Gastrocnemius medialis (tissue), 4 donors: ENCODE measurements at regions not wholly inside any gene's neighbourhood (a gene's known extent, or its start where the extent isn't known, plus 50 kb on each side); places are given as distances from the start of the nearest gene placed in this dataset.

ENCODE experiments used
- ATAC-seq, 2 donors: fragments of 150-250 bp; one replicate each; pipeline ENCODE4 v1.9.1; 2016
- DNase-seq, 2 donors: peaks; one replicate each; pipeline ENCODE4 v3.0.0-alpha.2; 2019
- H3K27ac ChIP-seq, 4 donors: fragments of 200-600 bp; sonication (generic); 1 replicate in 1 of 4; 2 replicates in 3 of 4; pipeline ENCODE4 v1.5.1; 2016 to 2018; ENCODE audit warnings: mild to moderate bottlenecking in 2 of 4, moderate library complexity in 1 of 4
- H3K27me3 ChIP-seq, 3 donors: fragments of 200-600 bp; sonication (generic) in 2 of 3; 1 replicate in 1 of 3; 2 replicates in 2 of 3; pipeline versions ENCODE4 v1.5.1 to v1.6.0; 2016 to 2019; ENCODE audit warnings: mild to moderate bottlenecking in 1 of 3, moderate library complexity in 1 of 3
- H3K36me3 ChIP-seq, 2 donors: fragments of 200-600 bp; sonication (generic) in 1 of 2; one replicate each; pipeline ENCODE4 v1.5.1; 2017 to 2018
- H3K4me1 ChIP-seq, 2 donors: fragments of 200-600 bp; sonication (generic) in 1 of 2; one replicate each; pipeline ENCODE4 v1.5.1; 2016 to 2017; ENCODE audit warnings: mild to moderate bottlenecking in 2 of 2
- H3K4me3 ChIP-seq, 4 donors: fragments of 200-600 bp; sonication (generic) in 3 of 4; 1 replicate in 1 of 4; 2 replicates in 3 of 4; pipeline ENCODE4 v1.5.1; 2016 to 2019; ENCODE audit warnings: mild to moderate bottlenecking in 2 of 4
- H3K9me3 ChIP-seq, 3 donors: fragments of 200-600 bp; sonication (generic) in 2 of 3; 1 replicate in 1 of 3; 2 replicates in 2 of 3; pipeline ENCODE4 v1.5.1; 2016 to 2019
- CTCF ChIP-seq, 5 experiments: fragments of 450-650 bp in 3 of 5; fragments of 200-600 bp in 2 of 5; sonication (generic) in 2 of 5; IDR thresholded peaks in 4 of 5; conservative IDR thresholded peaks in 1 of 5; 1 replicate in 4 of 5; 2 replicates in 1 of 5; pipeline ENCODE4 v1.5.1; 2016 to 2019; ENCODE audit warnings: antibody characterized with exemption in 5 of 5, mild to moderate bottlenecking in 3 of 5, moderate library complexity in 3 of 5
- POLR2A ChIP-seq, 2 donors: fragments of 450-650 bp; IDR thresholded peaks; one replicate each; pipeline ENCODE4 v1.6.1; 2017; ENCODE audit warnings: antibody characterized with exemption in 2 of 2, mild to moderate bottlenecking in 2 of 2, moderate library complexity in 2 of 2
- in situ Hi-C, 4 donors: fragments of 200-750 bp; cut with MboI; loops; one replicate each; pipeline versions ENCODE4 v1.15.0 to v1.8.0; 2017; ENCODE audit warnings: low sequenced_read_pairs in 4 of 4
- intact Hi-C: fragments of 100-400 bp; cut with DNase I; formaldehyde crosslinking; loops from one replicate; pipeline ENCODE4 v1.15.1; 2023; ENCODE audit warnings: low total_unique reads

- in situ Hi-C loops, result no loop called here
- peaks cover 0 to 9% of the 10 kb centered on the region in 2 donors for H3K4me1 ChIP-seq
- H3K27me3 ChIP-seq, result no peaks in the 10 kb centered on the region
- ATAC-seq (no peak), DNase-seq (no peak)
- H3K36me3 ChIP-seq, result no peaks in the 10 kb centered on the region
- H3K9me3 ChIP-seq, result no peaks in the 10 kb centered on the region
- no peak overlapping the region for H3K27ac ChIP-seq
- H3K4me3 ChIP-seq, result no peak overlapping the region
- TF ChIP-seq CTCF (IDR thresholded peaks at IDR 0.05 in 4 of 5, conservative IDR thresholded peaks at IDR 0.05 in 1 of 5), result no peak
- no peak for TF ChIP-seq POLR2A (IDR thresholded peaks at IDR 0.05)
- intact Hi-C loops, result no loop called here
Measured at GRCh38 chr6:905556-905955, 212.6 kb upstream of the EXOC2 start.

GRCh38 chr6:904994-905393 lies 212.1 kb upstream of the EXOC2 start:
- Histone ChIP-seq H3K27me3 (no peaks in the 10 kb centered on the region), H3K4me1 (peaks cover 0 to 9% of the 10 kb centered on the region in 2 donors), H3K4me3 (no peak overlapping the region), H3K27ac (no peak overlapping the region), H3K36me3 (no peaks in the 10 kb centered on the region), H3K9me3 (no peaks in the 10 kb centered on the region)
- ATAC-seq, result no peak
- no peak for DNase-seq
- in situ Hi-C loops, result no loop called here
- no peak for TF ChIP-seq POLR2A (IDR thresholded peaks at IDR 0.05)
- intact Hi-C loops, result no loop called here

DNA sequence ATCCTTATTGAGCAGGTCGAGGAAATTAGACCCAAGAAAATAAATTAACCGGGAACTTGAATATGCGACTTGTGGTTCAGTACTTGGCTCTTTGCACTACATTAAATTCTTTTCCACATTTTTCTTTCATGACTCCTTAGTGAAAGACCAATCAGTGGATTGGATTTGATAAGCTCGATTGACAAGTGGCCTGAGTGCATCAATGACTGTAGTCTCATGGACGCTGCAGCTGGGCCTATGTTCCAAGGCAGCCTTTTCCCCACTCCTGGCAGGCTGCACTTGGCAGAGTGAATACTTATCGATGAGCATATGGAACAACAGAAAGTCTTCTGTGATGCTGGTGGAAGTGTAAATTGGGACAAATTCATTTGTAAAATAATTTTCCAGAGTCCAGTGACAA lies 210.8 kb upstream of the EXOC2 start:
- H3K4me1 ChIP-seq, result peaks cover 0 to 9% of the 10 kb centered on the region in 2 donors
- in situ Hi-C loops (no loop called here), intact Hi-C loops (no loop called here)
- no peaks in the 10 kb centered on the region for H3K36me3 ChIP-seq
- no peak overlapping the region for H3K27ac ChIP-seq
- H3K9me3 ChIP-seq, result no peaks in the 10 kb centered on the region
- no peak for TF ChIP-seq CTCF (IDR thresholded peaks at IDR 0.05 in 4 of 5, conservative IDR thresholded peaks at IDR 0.05 in 1 of 5)
- no peak for TF ChIP-seq POLR2A (IDR thresholded peaks at IDR 0.05)
- DNase-seq (no peak), ATAC-seq (no peak)
- H3K27me3 ChIP-seq, result no peaks in the 10 kb centered on the region
- no peak overlapping the region for H3K4me3 ChIP-seq

- H3K9me3 ChIP-seq, result no peaks in the 10 kb centered on the region
- H3K27me3 ChIP-seq, result no peaks in the 10 kb centered on the region
- H3K4me1 ChIP-seq, result peaks cover 0 to 9% of the 10 kb centered on the region in 2 donors
- no peak for DNase-seq
- in situ Hi-C loops (no loop called here), intact Hi-C loops (no loop called here)
- no peak overlapping the region for H3K4me3 ChIP-seq
- no peak for ATAC-seq
- TF ChIP-seq POLR2A (IDR thresholded peaks at IDR 0.05) (no peak), CTCF (IDR thresholded peaks at IDR 0.05 in 4 of 5, conservative IDR thresholded peaks at IDR 0.05 in 1 of 5) (no peak)
- H3K36me3 ChIP-seq, result no peaks in the 10 kb centered on the region
- no peak overlapping the region for H3K27ac ChIP-seq
Measured at GRCh38 chr6:901696-902460, 208.9 kb upstream of the EXOC2 start.

DNA sequence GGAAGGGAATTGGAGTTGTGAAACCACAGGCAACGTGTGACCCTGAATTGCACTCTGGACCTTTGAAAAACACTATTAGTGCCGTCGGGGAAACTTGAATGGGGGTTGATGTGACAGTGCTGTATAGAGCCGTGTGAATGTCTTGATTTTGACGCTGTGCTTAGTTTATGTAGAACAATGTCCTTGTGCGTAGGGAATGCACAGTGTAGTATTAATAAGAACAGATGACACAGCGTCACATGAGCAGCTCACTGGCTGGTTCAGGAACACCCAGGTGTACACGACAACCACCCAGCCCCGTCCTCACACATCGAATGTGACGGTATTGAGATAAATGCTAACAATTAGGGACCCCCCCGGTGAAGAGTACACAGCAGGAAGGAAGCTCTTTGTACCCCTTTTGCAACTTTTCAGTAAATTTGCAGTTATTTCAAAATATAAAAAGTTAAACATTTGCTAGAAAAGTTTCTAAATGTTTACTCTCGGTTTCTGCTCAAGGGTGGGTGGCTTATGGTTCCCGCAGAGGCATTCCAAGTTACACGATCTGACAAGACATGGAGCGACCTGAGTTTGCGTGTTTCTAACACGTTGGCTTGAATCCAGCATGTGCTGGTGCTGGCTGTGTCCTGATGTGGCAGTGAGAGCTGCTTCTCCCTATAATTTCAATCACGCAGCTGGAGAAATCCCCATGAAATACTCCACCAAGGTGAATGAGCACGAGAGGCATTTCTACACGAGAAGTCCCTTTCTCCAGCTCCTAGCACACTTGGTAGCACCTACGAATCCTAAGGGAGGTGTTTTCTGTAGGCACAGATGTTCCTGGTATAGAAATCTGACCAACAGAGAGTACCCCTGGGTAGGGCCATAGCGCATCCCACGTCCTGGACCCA lies 208.0 kb upstream of the EXOC2 start:
- in situ Hi-C loops, result no loop called here
- Histone ChIP-seq H3K36me3 (no peaks in the 10 kb centered on the region), H3K27ac (no peak overlapping the region), H3K4me3 (no peak overlapping the region), H3K4me1 (peaks cover 0 to 9% of the 10 kb centered on the region in 2 donors), H3K9me3 (no peaks in the 10 kb centered on the region), H3K27me3 (no peaks in the 10 kb centered on the region)
- DNase-seq, result no peak
- intact Hi-C loops, result no loop called here
- ATAC-seq, result no peak
- TF ChIP-seq CTCF (IDR thresholded peaks at IDR 0.05 in 4 of 5, conservative IDR thresholded peaks at IDR 0.05 in 1 of 5), result no peak
- no peak for TF ChIP-seq POLR2A (IDR thresholded peaks at IDR 0.05)
